ENCODE measurements at regions not wholly inside any gene's neighbourhood (a gene's known extent, or its start where the extent isn't known, plus 50 kb on each side); places are given as distances from the start of the nearest gene placed in this dataset.

- Histone ChIP-seq H3K4me1 (ENCODE audit: control insufficient read depth, insufficient read depth, low read length) (no peaks in the 10 kb centered on the region), H3K36me3 (ENCODE audit: control insufficient read depth in 2 of 2, insufficient read depth in 1 of 2, low read length in 2 of 2) (peaks cover 9 to 84% of the 10 kb centered on the region in 2 experiments; a peak in 2 of 3 replicates), H3K27ac (ENCODE audit: extremely low read depth, low read depth, low read length) (no peak overlapping the region), H3K4me3 (ENCODE audit: low read depth, low read length) (no peak overlapping the region), H3K9me3 (ENCODE audit: control insufficient read depth, insufficient read depth, low read depth, low read length) (no peaks in the 10 kb centered on the region; the same call in 1 of the 2 replicates)
- TF ChIP-seq, protein P1, sequence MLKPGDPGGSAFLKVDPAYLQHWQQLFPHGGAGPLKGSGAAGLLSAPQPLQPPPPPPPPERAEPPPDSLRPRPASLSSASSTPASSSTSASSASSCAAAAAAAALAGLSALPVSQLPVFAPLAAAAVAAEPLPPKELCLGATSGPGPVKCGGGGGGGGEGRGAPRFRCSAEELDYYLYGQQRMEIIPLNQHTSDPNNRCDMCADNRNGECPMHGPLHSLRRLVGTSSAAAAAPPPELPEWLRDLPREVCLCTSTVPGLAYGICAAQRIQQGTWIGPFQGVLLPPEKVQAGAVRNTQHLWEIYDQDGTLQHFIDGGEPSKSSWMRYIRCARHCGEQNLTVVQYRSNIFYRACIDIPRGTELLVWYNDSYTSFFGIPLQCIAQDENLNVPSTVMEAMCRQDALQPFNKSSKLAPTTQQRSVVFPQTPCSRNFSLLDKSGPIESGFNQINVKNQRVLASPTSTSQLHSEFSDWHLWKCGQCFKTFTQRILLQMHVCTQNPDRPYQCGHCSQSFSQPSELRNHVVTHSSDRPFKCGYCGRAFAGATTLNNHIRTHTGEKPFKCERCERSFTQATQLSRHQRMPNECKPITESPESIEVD (tag by site-specific recombination; IDR thresholded peaks at IDR 0.05): no peak
- TF ChIP-seq ZNF623 (tag by site-specific recombination; IDR thresholded peaks at IDR 0.05): no peak
- TF ChIP-seq ZNF311 (tag by site-specific recombination; IDR thresholded peaks at IDR 0.05; ENCODE audit: borderline replicate concordance): no peak
- TF ChIP-seq ZSCAN23 (tag by site-specific recombination; IDR thresholded peaks at IDR 0.05): no peak
- TF ChIP-seq OVOL3 (tag by site-specific recombination; IDR thresholded peaks at IDR 0.05): no peak
- no peak for TF ChIP-seq ZNF768 (tag by site-specific recombination; IDR thresholded peaks at IDR 0.05)
- no peak for TF ChIP-seq ZNF558 (tag by site-specific recombination; IDR thresholded peaks at IDR 0.05)
- no peak for TF ChIP-seq KLF10 (tag by site-specific recombination; IDR thresholded peaks at IDR 0.05)
- TF ChIP-seq REST (tag by site-specific recombination; IDR thresholded peaks at IDR 0.05): no peak
- TF ChIP-seq ZNF404 (tag by site-specific recombination; IDR thresholded peaks at IDR 0.05): no peak
- TF ChIP-seq, protein P2, sequence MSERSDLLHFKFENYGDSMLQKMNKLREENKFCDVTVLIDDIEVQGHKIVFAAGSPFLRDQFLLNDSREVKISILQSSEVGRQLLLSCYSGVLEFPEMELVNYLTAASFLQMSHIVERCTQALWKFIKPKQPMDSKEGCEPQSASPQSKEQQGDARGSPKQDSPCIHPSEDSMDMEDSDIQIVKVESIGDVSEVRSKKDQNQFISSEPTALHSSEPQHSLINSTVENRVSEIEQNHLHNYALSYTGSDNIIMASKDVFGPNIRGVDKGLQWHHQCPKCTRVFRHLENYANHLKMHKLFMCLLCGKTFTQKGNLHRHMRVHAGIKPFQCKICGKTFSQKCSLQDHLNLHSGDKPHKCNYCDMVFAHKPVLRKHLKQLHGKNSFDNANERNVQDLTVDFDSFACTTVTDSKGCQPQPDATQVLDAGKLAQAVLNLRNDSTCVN (tag by site-specific recombination; optimal IDR thresholded peaks at IDR 0.05): no peak
- TF ChIP-seq, protein P3, sequence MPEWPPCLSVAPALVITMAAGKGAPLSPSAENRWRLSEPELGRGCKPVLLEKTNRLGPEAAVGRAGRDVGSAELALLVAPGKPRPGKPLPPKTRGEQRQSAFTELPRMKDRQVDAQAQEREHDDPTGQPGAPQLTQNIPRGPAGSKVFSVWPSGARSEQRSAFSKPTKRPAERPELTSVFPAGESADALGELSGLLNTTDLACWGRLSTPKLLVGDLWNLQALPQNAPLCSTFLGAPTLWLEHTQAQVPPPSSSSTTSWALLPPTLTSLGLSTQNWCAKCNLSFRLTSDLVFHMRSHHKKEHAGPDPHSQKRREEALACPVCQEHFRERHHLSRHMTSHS (tag by site-specific recombination; IDR thresholded peaks at IDR 0.05): no peak
- no peak for TF ChIP-seq ZNF660 (tag by site-specific recombination; IDR thresholded peaks at IDR 0.05)
- no peak for TF ChIP-seq ZNF433 (tag by site-specific recombination; IDR thresholded peaks at IDR 0.05; ENCODE audit: low read depth)
- no peak for TF ChIP-seq ZNF707 (tag by site-specific recombination; IDR thresholded peaks at IDR 0.05)
- TF ChIP-seq ZNF121 (tag by site-specific recombination; IDR thresholded peaks at IDR 0.05): no peak
- TF ChIP-seq MYNN (tag by site-specific recombination; IDR thresholded peaks at IDR 0.05; ENCODE audit: borderline replicate concordance): no peak
- TF ChIP-seq ZNF501 (tag by site-specific recombination; IDR thresholded peaks at IDR 0.05): no peak
- ChIA-PET CTCF (interaction anchor here (1.9 kb wide), 1 partner anchor 10 kb away, joined by 6 read pairs; no protein-coding TSS in a partner anchor), POLR2A (no interaction called here)
Measured at GRCh38 chr17:21535686-21536375, 156.5 kb upstream of the KCNJ18 start.

DNA sequence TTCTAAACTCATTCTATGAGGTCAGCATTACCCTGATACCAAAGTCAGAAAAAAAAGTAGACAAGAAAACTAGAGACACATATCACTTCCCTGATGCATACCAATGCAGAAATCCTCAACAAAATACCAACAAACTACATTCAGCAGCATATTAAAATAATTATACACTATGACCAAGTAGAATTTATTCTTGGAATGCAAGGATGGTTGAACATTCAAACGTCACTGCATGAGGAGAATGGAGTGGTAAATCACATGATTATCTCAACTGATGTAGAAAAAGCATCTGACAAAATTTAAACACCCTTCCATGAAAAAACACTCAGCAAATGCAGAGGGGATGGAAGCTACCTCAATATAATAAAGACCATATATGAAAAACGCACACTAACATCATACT lies 155.0 kb upstream of the KCNJ18 start:
- CTCF ChIA-PET: interaction anchor here (0.6 to 1.9 kb wide), 3 partner anchors 12 to 912 kb away, joined by 3 to 6 read pairs (median 4); no protein-coding TSS in a partner anchor
- H3K36me3 ChIP-seq (ENCODE audit: control insufficient read depth in 2 of 2, insufficient read depth in 1 of 2, low read length in 2 of 2): peaks cover 9 to 84% of the 10 kb centered on the region in 2 experiments; a peak in 2 of 3 replicates

More for the DNA sequence above, 155.0 kb upstream of the KCNJ18 start:
- Histone ChIP-seq H3K9me3 (ENCODE audit: control insufficient read depth, insufficient read depth, low read depth, low read length) (no peaks in the 10 kb centered on the region; the same call in 1 of the 2 replicates), H3K4me1 (ENCODE audit: control insufficient read depth, insufficient read depth, low read length) (no peaks in the 10 kb centered on the region), H3K4me3 (ENCODE audit: low read depth, low read length) (no peak overlapping the region), H3K27ac (ENCODE audit: extremely low read depth, low read depth, low read length) (no peak overlapping the region)
- POLR2A ChIA-PET: no interaction called here
- peak; percentile 78 for TF ChIP-seq SETDB1 (IDR thresholded peaks at IDR 0.05; ENCODE audit: insufficient read length, low read length)
- no peak for TF ChIP-seq ZNF626 (tag by site-specific recombination; IDR thresholded peaks at IDR 0.05)
- TF ChIP-seq ZNF704 (tag by site-specific recombination; IDR thresholded peaks at IDR 0.05): no peak
- no peak for TF ChIP-seq IKZF3 (tag by site-specific recombination; IDR thresholded peaks at IDR 0.05)

Measured in HEK293 (cell line).